ENCODE measurements at regions not wholly inside any gene's neighbourhood (a gene's known extent, or its start where the extent isn't known, plus 50 kb on each side); places are given as distances from the start of the nearest gene placed in this dataset.

- H3K4me1 ChIP-seq (ENCODE audit: insufficient read depth, low read length), result no peaks in the 10 kb centered on the region
- TF ChIP-seq SIX4 (CRISPR knock-in tag; IDR thresholded peaks at IDR 0.05) (no peak), SMC3 (IDR thresholded peaks at IDR 0.05; ENCODE audit: low read length) (peak; percentile 28), STAG1 (CRISPR knock-in tag; IDR thresholded peaks at IDR 0.05) (peak; percentile 64), CTCF (CRISPR knock-in tag; IDR thresholded peaks at IDR 0.05) (0 out of 2 replicates have a peak, but pooled peaks have one; percentile 46), CEBPB (IDR thresholded peaks at IDR 0.05; ENCODE audit: borderline replicate concordance, low read depth, low read length) (peak; percentile 15; the same call in 1 of the 2 replicates)
- intact Hi-C loops (cut with micrococcal nuclease; ENCODE audit: unreplicated experiment), result loop anchor here (5.0 to 10.0 kb wide), 2 partner anchors 489 to 911 kb away; no protein-coding TSS in a partner anchor
- no peak overlapping the region for H3K9ac ChIP-seq (ENCODE audit: insufficient read depth, low read depth, low read length)
- H3K27ac ChIP-seq (ENCODE audit: extremely low read length, insufficient read depth, low read length), result no peak overlapping the region
- ATAC-seq, result no peak; the same call in 2 of the 3 replicates
- POLR2A ChIA-PET, result no interaction called here
- no peak overlapping the region for H3K4me3 ChIP-seq (replicated peaks in 1 of 3; ENCODE audit: insufficient read depth in 1 of 3, low read depth in 2 of 3, low read length in 3 of 3)
- H3K4me2 ChIP-seq (ENCODE audit: low read depth, low read length), result no peak overlapping the region
- no peaks in the 10 kb centered on the region for H3K27me3 ChIP-seq (ENCODE audit: control insufficient read depth in 1 of 2, insufficient read depth in 2 of 2, low read length in 2 of 2)
- H4K20me1 ChIP-seq (ENCODE audit: insufficient read depth, low read length), result no peaks in the 10 kb centered on the region
- CTCF ChIA-PET (ENCODE audit: low intra/inter-chr PET ratio, low total read pairs), result no interaction called here
- no peak for DNase-seq (ENCODE audit: low spot score)
- 3% methylated on average over 3 of the region's 3 CpGs for WGBS (ENCODE audit: low lambda C conversion rate)
- no peaks in the 10 kb centered on the region for H3K79me2 ChIP-seq (ENCODE audit: insufficient read depth, low read length)
- no peak for FAIRE-seq
- H3K9me3 ChIP-seq (ENCODE audit: low read length), result no peaks in the 10 kb centered on the region
- no peak overlapping the region for H2AFZ ChIP-seq (ENCODE audit: low read length)
- no TSS peak for BruUV-seq (replicated peaks)
- H3K36me3 ChIP-seq (replicated peaks in 1 of 2; ENCODE audit: control insufficient read depth in 1 of 2, insufficient read depth in 2 of 2, low read length in 2 of 2), result no peaks in the 10 kb centered on the region
- in situ Hi-C loops (cut with HindIII; ENCODE audit: extremely low pct_ligation_motif_present, low pct_unique_long_range_greater_than_20kb), result no loop called here
Measured at GRCh38 chr2:104033399-104033798, 820.5 kb upstream of the POU3F3 start.

- POLR2A ChIA-PET, result no interaction called here
- TF ChIP-seq TCF7 (IDR thresholded peaks at IDR 0.05; ENCODE audit: low read depth), result no peak
- no peak for TF ChIP-seq KLF12 (CRISPR knock-in tag; IDR thresholded peaks at IDR 0.05; ENCODE audit: borderline replicate concordance)
- TF ChIP-seq TFDP1 (CRISPR knock-in tag; IDR thresholded peaks at IDR 0.05; ENCODE audit: borderline replicate concordance), result no peak
- TF ChIP-seq DNMT3B (CRISPR knock-in tag; conservative IDR thresholded peaks at IDR 0.05), result no peak
- no peak for TF ChIP-seq ZFP91 (CRISPR knock-in tag; IDR thresholded peaks at IDR 0.05; ENCODE audit: borderline replicate concordance)
- TF ChIP-seq RFX1 (IDR thresholded peaks at IDR 0.05), result no peak
- no peak for TF ChIP-seq GZF1 (CRISPR knock-in tag; IDR thresholded peaks at IDR 0.05)
- no peak for TF ChIP-seq HNF4G (IDR thresholded peaks at IDR 0.05; ENCODE audit: borderline replicate concordance, low read depth, low read length)
- no peak for TF ChIP-seq HNF4G (CRISPR knock-in tag; IDR thresholded peaks at IDR 0.05; ENCODE audit: borderline replicate concordance, low read depth)
- TF ChIP-seq ZNF225 (CRISPR knock-in tag; IDR thresholded peaks at IDR 0.05), result no peak
Measured at GRCh38 chr2:104040771-104041170, 813.1 kb upstream of the POU3F3 start.

More at GRCh38 chr2:104040771-104041170, 813.1 kb upstream of the POU3F3 start:
- no peak overlapping the region for H3K9ac ChIP-seq (ENCODE audit: insufficient read depth, low read depth, low read length)
- H3K27ac ChIP-seq (ENCODE audit: extremely low read length, insufficient read depth, low read length), result no peak overlapping the region
- DNase-seq (ENCODE audit: low spot score) (no peak), FAIRE-seq (no peak), ATAC-seq (no peak)
- intact Hi-C loops (cut with micrococcal nuclease; ENCODE audit: unreplicated experiment), result no loop called here
- WGBS (ENCODE audit: low lambda C conversion rate), result 3% methylated on average over 2 of the region's 2 CpGs
- H3K79me2 ChIP-seq (ENCODE audit: insufficient read depth, low read length), result no peaks in the 10 kb centered on the region
- no peak overlapping the region for H3K4me2 ChIP-seq (ENCODE audit: low read depth, low read length)
- no peak overlapping the region for H3K4me3 ChIP-seq (replicated peaks in 1 of 3; ENCODE audit: insufficient read depth in 1 of 3, low read depth in 2 of 3, low read length in 3 of 3)
- H3K9me3 ChIP-seq (ENCODE audit: low read length), result no peaks in the 10 kb centered on the region
- no peaks in the 10 kb centered on the region for H4K20me1 ChIP-seq (ENCODE audit: insufficient read depth, low read length)
- in situ Hi-C loops (cut with HindIII; ENCODE audit: extremely low pct_ligation_motif_present, low pct_unique_long_range_greater_than_20kb), result no loop called here
- CTCF ChIA-PET (ENCODE audit: low intra/inter-chr PET ratio, low total read pairs), result no interaction called here
- H2AFZ ChIP-seq (ENCODE audit: low read length), result no peak overlapping the region
- H3K4me1 ChIP-seq (ENCODE audit: insufficient read depth, low read length), result no peaks in the 10 kb centered on the region
- no peaks in the 10 kb centered on the region for H3K36me3 ChIP-seq (replicated peaks in 1 of 2; ENCODE audit: control insufficient read depth in 1 of 2, insufficient read depth in 2 of 2, low read length in 2 of 2)
- BruUV-seq (replicated peaks), result no TSS peak
- no peaks in the 10 kb centered on the region for H3K27me3 ChIP-seq (ENCODE audit: control insufficient read depth in 1 of 2, insufficient read depth in 2 of 2, low read length in 2 of 2)

All from HepG2 (cell line).